ENCODE measurements at regions not wholly inside any gene's neighbourhood (a gene's known extent, or its start where the extent isn't known, plus 50 kb on each side); places are given as distances from the start of the nearest gene placed in this dataset. TPM values are rescaled to one million over a fixed set of nuclear protein-coding genes. Genes with fewer than 3 reads are reported as not detected.

DNA sequence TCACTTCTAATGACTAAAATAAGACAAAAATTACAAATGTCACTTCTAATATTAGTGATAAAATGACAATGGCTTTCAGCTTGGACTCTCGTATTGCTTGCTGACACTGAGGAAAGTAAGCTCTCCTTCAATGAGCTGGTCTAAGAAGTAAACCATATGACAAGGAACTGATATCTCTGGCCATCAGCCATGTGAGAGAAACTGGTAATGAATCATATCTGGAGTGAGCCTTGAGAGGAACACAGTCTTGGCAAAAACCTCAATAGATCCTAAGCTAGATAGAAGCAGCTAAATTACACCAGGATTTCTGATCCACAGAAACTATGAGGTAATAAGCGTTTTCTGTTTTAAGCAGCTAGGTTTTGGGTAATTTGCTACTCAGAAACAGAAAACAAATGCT, 1575.1 kb downstream of the OTOL1 start:
- no peak overlapping the region for H3K4me3 ChIP-seq
- H3K27ac ChIP-seq = no peak overlapping the region
- DNase-seq (ENCODE audit: low spot score in 2 of 2) = no peak
- peaks cover 0 to 10% (median 0%) of the 10 kb centered on the region in 4 donors for H3K9me3 ChIP-seq
- 74 to 79% methylated on average over 2 of the region's 2 CpGs for WGBS, 2 donors
- H3K4me1 ChIP-seq = no peaks in the 10 kb centered on the region
- no peaks in the 10 kb centered on the region for H3K36me3 ChIP-seq
- no peak for TF ChIP-seq EP300 (IDR thresholded peaks at IDR 0.05)
- TF ChIP-seq, protein P1, sequence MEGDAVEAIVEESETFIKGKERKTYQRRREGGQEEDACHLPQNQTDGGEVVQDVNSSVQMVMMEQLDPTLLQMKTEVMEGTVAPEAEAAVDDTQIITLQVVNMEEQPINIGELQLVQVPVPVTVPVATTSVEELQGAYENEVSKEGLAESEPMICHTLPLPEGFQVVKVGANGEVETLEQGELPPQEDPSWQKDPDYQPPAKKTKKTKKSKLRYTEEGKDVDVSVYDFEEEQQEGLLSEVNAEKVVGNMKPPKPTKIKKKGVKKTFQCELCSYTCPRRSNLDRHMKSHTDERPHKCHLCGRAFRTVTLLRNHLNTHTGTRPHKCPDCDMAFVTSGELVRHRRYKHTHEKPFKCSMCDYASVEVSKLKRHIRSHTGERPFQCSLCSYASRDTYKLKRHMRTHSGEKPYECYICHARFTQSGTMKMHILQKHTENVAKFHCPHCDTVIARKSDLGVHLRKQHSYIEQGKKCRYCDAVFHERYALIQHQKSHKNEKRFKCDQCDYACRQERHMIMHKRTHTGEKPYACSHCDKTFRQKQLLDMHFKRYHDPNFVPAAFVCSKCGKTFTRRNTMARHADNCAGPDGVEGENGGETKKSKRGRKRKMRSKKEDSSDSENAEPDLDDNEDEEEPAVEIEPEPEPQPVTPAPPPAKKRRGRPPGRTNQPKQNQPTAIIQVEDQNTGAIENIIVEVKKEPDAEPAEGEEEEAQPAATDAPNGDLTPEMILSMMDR (IDR thresholded peaks at IDR 0.05) = no peak
- no peak for TF ChIP-seq POLR2A (IDR thresholded peaks at IDR 0.05)
- no peaks in the 10 kb centered on the region for H3K27me3 ChIP-seq

Small RNA genes in the stretch of these regions (small RNA-seq; reads per million reads assigned to genes)
- not detected for gene AC128716.1

All from tibial nerve (tissue), 4 donors.